PC-9 (cell line): ENCODE measurements at regions not wholly inside any gene's neighbourhood (a gene's known extent, or its start where the extent isn't known, plus 50 kb on each side); places are given as distances from the start of the nearest gene placed in this dataset.

Experiments used
- BruUV-seq: library from RNA; stranded (reverse); fragments of 400-500 nt; replicated peaks from 2 replicates; lab custom pipeline; 2021; lab: Mats Ljungman, UMichigan
- CTCF ChIA-PET: fragments of 300-600 bp; sonication (Branson Sonifier 250); formaldehyde crosslinking; loops from one replicate; lab custom pipeline; 2022; ENCODE audit warnings: antibody characterized with exemption; lab: Charles Lee
- POLR2A ChIA-PET: fragments of 300-600 bp; sonication (Branson Sonifier 250); formaldehyde crosslinking; loops from one replicate; lab custom pipeline; 2022; ENCODE audit warnings: antibody characterized with exemption; ENCODE audit not compliant: unreplicated experiment; lab: Charles Lee
- DNase-seq, 2 experiments: peaks; one replicate each; pipeline versions ENCODE4 v3.0.0 to v3.0.0-alpha.2; 2015 to 2022; ENCODE audit warnings: mixed read lengths in 1 of 2
- H2AFZ ChIP-seq: fragments of 200-600 bp; sonication (generic); 2 replicates; pipeline ENCODE4 v1.8.1; 2017; ENCODE audit warnings: antibody characterized with exemption
- H3F3A ChIP-seq: fragments of 200-600 bp; sonication (generic); 2 replicates; pipeline ENCODE4 v1.8.1; 2017; ENCODE audit warnings: antibody characterized with exemption, mild to moderate bottlenecking, low read depth; ENCODE audit not compliant: insufficient read depth
- H3K27ac ChIP-seq: fragments of 200-600 bp; sonication (generic); 2 replicates; pipeline ENCODE4 v1.6.1; 2016; ENCODE audit warnings: mixed run types
- H3K27me3 ChIP-seq: fragments of 200-600 bp; sonication (generic); 2 replicates; pipeline ENCODE4 v1.6.1; 2016; ENCODE audit warnings: low read depth, mixed run types; ENCODE audit not compliant: insufficient read depth
- H3K36me3 ChIP-seq: fragments of 200-600 bp; sonication (generic); 2 replicates; pipeline ENCODE4 v1.6.1; 2016; ENCODE audit warnings: low read depth, mixed run types
- H3K4me1 ChIP-seq: fragments of 200-600 bp; sonication (generic); replicated peaks from 2 replicates; pipeline ENCODE4 v1.6.1; 2016; ENCODE audit warnings: mixed run types; ENCODE audit not compliant: insufficient read depth
- H3K4me2 ChIP-seq: fragments of 200-600 bp; sonication (generic); 2 replicates; pipeline ENCODE4 v1.6.1; 2017; ENCODE audit warnings: mixed run types
- H3K4me3 ChIP-seq: fragments of 200-600 bp; sonication (generic); 2 replicates; pipeline ENCODE4 v1.6.1; 2016; ENCODE audit warnings: mixed run types
- H3K79me2 ChIP-seq: fragments of 200-600 bp; sonication (generic); 2 replicates; pipeline ENCODE4 v1.6.1; 2017; ENCODE audit warnings: low read depth, mixed run types
- H3K9me2 ChIP-seq: fragments of 200-600 bp; sonication (generic); 2 replicates; pipeline ENCODE4 v1.8.1; 2017; ENCODE audit warnings: mild to moderate bottlenecking; ENCODE audit not compliant: insufficient read depth
- H3K9me3 ChIP-seq: fragments of 200-600 bp; sonication (generic); 2 replicates; pipeline ENCODE4 v1.8.1; 2016; ENCODE audit warnings: low read depth; ENCODE audit not compliant: insufficient read depth
- H4K20me1 ChIP-seq: fragments of 200-600 bp; sonication (generic); 2 replicates; pipeline ENCODE4 v1.8.1; 2017; ENCODE audit not compliant: insufficient read depth
- EZH2 ChIP-seq: fragments of 200-600 bp; sonication (generic); IDR thresholded peaks from 2 replicates; pipeline ENCODE4 v1.8.0; 2017; ENCODE audit warnings: antibody characterized with exemption, low read depth
- intact Hi-C: fragments of 100-400 bp; cut with micrococcal nuclease; formaldehyde crosslinking; loops from one replicate; pipeline ENCODE4 v1.10.0; 2022; ENCODE audit not compliant: unreplicated experiment
- TF ChIP-seq, protein P1 (sequence below): fragments of 200-600 bp; sonication (generic); conservative IDR thresholded peaks from 2 replicates; pipeline ENCODE4 v1.6.1; 2017; ENCODE audit warnings: mixed run types, antibody characterized with exemption, mild to moderate bottlenecking, moderate library complexity

DNA sequence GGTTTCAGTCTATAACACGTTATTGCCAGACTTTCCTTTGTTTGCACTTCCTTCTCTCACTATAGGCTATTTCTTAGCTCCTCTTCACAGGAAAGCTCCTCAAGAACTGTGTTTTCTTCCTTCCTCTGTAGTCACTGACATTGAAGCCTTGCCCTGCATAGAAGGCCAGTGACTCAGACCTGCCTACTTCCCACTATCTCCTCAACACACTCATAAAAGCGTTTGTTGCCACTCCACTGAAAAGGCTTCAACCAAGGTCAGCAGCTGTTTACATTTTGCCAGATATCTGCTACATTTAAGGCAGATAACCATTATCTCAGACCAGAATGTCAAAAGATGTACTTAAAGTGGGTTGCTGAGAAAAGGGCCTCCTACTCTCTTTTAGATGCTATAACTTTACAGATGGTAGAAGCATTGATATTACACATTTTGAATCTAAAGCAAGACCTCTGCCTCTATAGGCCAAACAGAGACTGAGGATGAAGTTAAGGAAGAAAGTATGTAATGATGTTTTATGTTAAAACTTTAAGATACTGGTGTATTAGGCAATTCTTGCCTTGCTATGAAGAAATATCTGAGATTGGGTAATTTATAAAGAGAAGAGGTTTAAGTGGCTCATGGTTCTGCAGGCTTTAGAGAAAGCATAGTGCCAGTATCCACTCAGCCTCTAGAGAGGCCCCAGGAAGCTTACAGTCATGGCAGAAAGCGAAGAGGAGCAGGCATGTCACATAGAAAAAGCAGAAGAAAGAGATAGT is 233.3 kb upstream of the FLRT2 start:
- CTCF ChIA-PET = no interaction called here

DNA sequence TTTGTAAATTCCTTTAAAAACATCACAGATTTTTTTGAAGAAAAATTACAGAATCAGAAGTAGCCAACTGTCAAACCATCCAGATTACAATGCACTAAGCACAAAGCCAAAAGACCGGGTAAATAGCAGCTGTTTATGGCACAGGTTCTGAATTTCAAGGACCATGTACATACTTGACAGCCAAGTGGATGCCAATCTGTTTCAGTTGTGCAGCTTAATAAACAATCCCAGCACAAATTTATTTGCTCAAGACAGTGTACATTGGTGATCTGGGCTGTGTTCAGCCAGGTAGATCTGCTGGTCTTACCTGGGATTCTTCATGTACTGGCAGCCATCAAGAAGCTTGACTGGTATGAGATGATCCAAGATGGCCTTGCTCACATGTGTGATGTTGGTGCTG is 229.8 kb upstream of the FLRT2 start:
- no peaks in the 10 kb centered on the region for H3K27me3 ChIP-seq
- ChIA-PET CTCF (no interaction called here), POLR2A (no interaction called here)
- no peaks in the 10 kb centered on the region for H3K9me3 ChIP-seq
- no peak for TF ChIP-seq EZH2
- TF ChIP-seq, protein P1, sequence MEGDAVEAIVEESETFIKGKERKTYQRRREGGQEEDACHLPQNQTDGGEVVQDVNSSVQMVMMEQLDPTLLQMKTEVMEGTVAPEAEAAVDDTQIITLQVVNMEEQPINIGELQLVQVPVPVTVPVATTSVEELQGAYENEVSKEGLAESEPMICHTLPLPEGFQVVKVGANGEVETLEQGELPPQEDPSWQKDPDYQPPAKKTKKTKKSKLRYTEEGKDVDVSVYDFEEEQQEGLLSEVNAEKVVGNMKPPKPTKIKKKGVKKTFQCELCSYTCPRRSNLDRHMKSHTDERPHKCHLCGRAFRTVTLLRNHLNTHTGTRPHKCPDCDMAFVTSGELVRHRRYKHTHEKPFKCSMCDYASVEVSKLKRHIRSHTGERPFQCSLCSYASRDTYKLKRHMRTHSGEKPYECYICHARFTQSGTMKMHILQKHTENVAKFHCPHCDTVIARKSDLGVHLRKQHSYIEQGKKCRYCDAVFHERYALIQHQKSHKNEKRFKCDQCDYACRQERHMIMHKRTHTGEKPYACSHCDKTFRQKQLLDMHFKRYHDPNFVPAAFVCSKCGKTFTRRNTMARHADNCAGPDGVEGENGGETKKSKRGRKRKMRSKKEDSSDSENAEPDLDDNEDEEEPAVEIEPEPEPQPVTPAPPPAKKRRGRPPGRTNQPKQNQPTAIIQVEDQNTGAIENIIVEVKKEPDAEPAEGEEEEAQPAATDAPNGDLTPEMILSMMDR = no peak
- no peak for DNase-seq
- H3K9me2 ChIP-seq = no peaks in the 10 kb centered on the region
- H2AFZ ChIP-seq = no peak overlapping the region
- BruUV-seq = no TSS peak
- intact Hi-C loops = no loop called here
- H3K4me3 ChIP-seq = no peak overlapping the region
- no peak overlapping the region for H3K4me2 ChIP-seq
- H4K20me1 ChIP-seq = no peaks in the 10 kb centered on the region
- no peak overlapping the region for H3K27ac ChIP-seq
- no peaks in the 10 kb centered on the region for H3F3A ChIP-seq
- H3K4me1 ChIP-seq = no peaks in the 10 kb centered on the region
- no peaks in the 10 kb centered on the region for H3K36me3 ChIP-seq
- H3K79me2 ChIP-seq = no peaks in the 10 kb centered on the region

More for the DNA sequence above, 233.3 kb upstream of the FLRT2 start:
- no TSS peak for BruUV-seq
- Histone ChIP-seq H3K79me2 (no peaks in the 10 kb centered on the region), H2AFZ (no peak overlapping the region), H3K4me3 (no peak overlapping the region), H3K27me3 (no peaks in the 10 kb centered on the region), H3F3A (no peaks in the 10 kb centered on the region), H3K9me2 (no peaks in the 10 kb centered on the region), H3K36me3 (no peaks in the 10 kb centered on the region), H3K4me1 (no peaks in the 10 kb centered on the region), H3K4me2 (no peak overlapping the region), H3K27ac (no peak overlapping the region), H4K20me1 (no peaks in the 10 kb centered on the region), H3K9me3 (no peaks in the 10 kb centered on the region)
- POLR2A ChIA-PET = no interaction called here
- TF ChIP-seq EZH2 = no peak
- TF ChIP-seq, protein P1 = no peak
- no peak for DNase-seq
- intact Hi-C loops = no loop called here

DNA sequence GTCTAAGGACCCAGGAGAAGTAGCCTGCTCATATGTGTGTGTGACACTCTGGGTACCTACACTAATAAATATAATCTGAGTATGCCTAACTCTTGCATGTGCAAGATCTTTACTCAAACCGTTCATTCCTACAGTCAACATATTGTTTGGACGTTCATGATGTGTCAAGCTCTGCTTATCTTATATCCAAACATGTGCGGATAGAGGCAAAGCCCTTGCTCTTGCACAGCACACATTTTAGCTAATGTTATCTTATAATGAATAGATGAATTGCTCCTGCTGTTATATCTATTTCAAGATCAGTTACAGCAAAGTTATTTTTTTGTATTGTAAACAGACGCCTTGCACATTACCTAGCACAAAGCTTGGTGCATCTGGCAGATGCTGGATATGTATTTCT is 228.4 kb upstream of the FLRT2 start:
- Histone ChIP-seq H3K4me3 (no peak overlapping the region), H3K36me3 (no peaks in the 10 kb centered on the region), H3K9me2 (no peaks in the 10 kb centered on the region), H3K27ac (no peak overlapping the region), H4K20me1 (no peaks in the 10 kb centered on the region), H3K9me3 (no peaks in the 10 kb centered on the region), H2AFZ (no peak overlapping the region), H3K79me2 (no peaks in the 10 kb centered on the region), H3K27me3 (no peaks in the 10 kb centered on the region), H3K4me2 (no peak overlapping the region), H3F3A (no peaks in the 10 kb centered on the region), H3K4me1 (no peaks in the 10 kb centered on the region)
- POLR2A ChIA-PET = no interaction called here
- intact Hi-C loops = no loop called here
- TF ChIP-seq EZH2 = no peak
- TF ChIP-seq, protein P1 = no peak
- CTCF ChIA-PET = interaction anchor here (0.7 kb wide), 1 partner anchor 158 kb away, joined by 3 read pairs; no protein-coding TSS in a partner anchor
- DNase-seq = no peak
- no TSS peak for BruUV-seq
